ENCODE measurements at regions not wholly inside any gene's neighbourhood (a gene's known extent, or its start where the extent isn't known, plus 50 kb on each side); places are given as distances from the start of the nearest gene placed in this dataset.
"Not testable (repeated sequence)": the region's sequence is repeated elsewhere in the genome, so short reads cannot be mapped to it uniquely, and the experiment has no call there.

- DNase-seq (ENCODE audit: low read depth): not testable (repeated sequence)
Measured at GRCh38 chr21:6095304-6095703, 4426.1 kb upstream of the TPTE start.

GRCh38 chr21:6096560-6097424 is 4424.6 kb upstream of the TPTE start:
- not testable (repeated sequence) for DNase-seq (ENCODE audit: low read depth)

GRCh38 chr21:6097736-6098135 is 4423.6 kb upstream of the TPTE start:
- not testable (repeated sequence) for DNase-seq (ENCODE audit: low read depth)

GRCh38 chr21:6098191-6098935 is 4423.0 kb upstream of the TPTE start:
- DNase-seq (ENCODE audit: low read depth): not testable (repeated sequence)

GRCh38 chr21:6101588-6101987 is 4419.8 kb upstream of the TPTE start:
- not testable (repeated sequence) for DNase-seq (ENCODE audit: low read depth)

- DNase-seq (ENCODE audit: low read depth): not testable (repeated sequence)
Measured at GRCh38 chr21:6104546-6104945, 4416.8 kb upstream of the TPTE start.

GRCh38 chr21:6106686-6107567 is 4414.5 kb upstream of the TPTE start:
- DNase-seq (ENCODE audit: low read depth): not testable (repeated sequence)

- not testable (repeated sequence) for DNase-seq (ENCODE audit: low read depth)
Measured at GRCh38 chr21:6108894-6109293, 4412.5 kb upstream of the TPTE start.

- DNase-seq (ENCODE audit: low read depth): peak; percentile 35
Measured at GRCh38 chr21:6109774-6110173, 4411.6 kb upstream of the TPTE start.

GRCh38 chr21:6110716-6111343 is 4410.6 kb upstream of the TPTE start:
- not testable (repeated sequence) for DNase-seq (ENCODE audit: low read depth)

- DNase-seq (ENCODE audit: low read depth): not testable (repeated sequence)
Measured at GRCh38 chr21:6111354-6111753, 4410.0 kb upstream of the TPTE start.

- not testable (repeated sequence) for DNase-seq (ENCODE audit: low read depth)
Measured at GRCh38 chr21:6118336-6118735, 4403.0 kb upstream of the TPTE start.

GRCh38 chr21:6120863-6121262 is 4400.5 kb upstream of the TPTE start:
- not testable (repeated sequence) for DNase-seq (ENCODE audit: low read depth)

GRCh38 chr21:6122629-6123028 is 4398.8 kb upstream of the TPTE start:
- not testable (repeated sequence) for DNase-seq (ENCODE audit: low read depth)

- not testable (repeated sequence) for DNase-seq (ENCODE audit: low read depth)
Measured at GRCh38 chr21:6123224-6123623, 4398.2 kb upstream of the TPTE start.

GRCh38 chr21:6125549-6126240 is 4395.7 kb upstream of the TPTE start:
- not testable (repeated sequence) for DNase-seq (ENCODE audit: low read depth)

- not testable (repeated sequence) for DNase-seq (ENCODE audit: low read depth)
Measured at GRCh38 chr21:6126976-6127732, 4394.2 kb upstream of the TPTE start.

- not testable (repeated sequence) for DNase-seq (ENCODE audit: low read depth)
Measured at GRCh38 chr21:6130734-6131133, 4390.6 kb upstream of the TPTE start.

- not testable (repeated sequence) for DNase-seq (ENCODE audit: low read depth)
Measured at GRCh38 chr21:6133373-6133772, 4388.0 kb upstream of the TPTE start.
